GM23248 (cell line): ENCODE measurements at regions not wholly inside any gene's neighbourhood (a gene's known extent, or its start where the extent isn't known, plus 50 kb on each side); places are given as distances from the start of the nearest gene placed in this dataset.

Experiments
- EZH2 ChIP-seq: fragments of 200-600 bp; sonication (generic); IDR thresholded peaks from 2 replicates; pipeline ENCODE4 v1.6.1; 2018; ENCODE audit warnings: antibody characterized with exemption, mild to moderate bottlenecking; ENCODE audit not compliant: insufficient read depth, poor library complexity, severe bottlenecking
- EZH2phosphoT487 ChIP-seq: fragments of 200-600 bp; sonication (generic); IDR thresholded peaks from 2 replicates; pipeline ENCODE4 v1.6.1; 2018; ENCODE audit warnings: antibody characterized with exemption, moderate library complexity, mild to moderate bottlenecking, low read depth; ENCODE audit not compliant: insufficient read depth

DNA sequence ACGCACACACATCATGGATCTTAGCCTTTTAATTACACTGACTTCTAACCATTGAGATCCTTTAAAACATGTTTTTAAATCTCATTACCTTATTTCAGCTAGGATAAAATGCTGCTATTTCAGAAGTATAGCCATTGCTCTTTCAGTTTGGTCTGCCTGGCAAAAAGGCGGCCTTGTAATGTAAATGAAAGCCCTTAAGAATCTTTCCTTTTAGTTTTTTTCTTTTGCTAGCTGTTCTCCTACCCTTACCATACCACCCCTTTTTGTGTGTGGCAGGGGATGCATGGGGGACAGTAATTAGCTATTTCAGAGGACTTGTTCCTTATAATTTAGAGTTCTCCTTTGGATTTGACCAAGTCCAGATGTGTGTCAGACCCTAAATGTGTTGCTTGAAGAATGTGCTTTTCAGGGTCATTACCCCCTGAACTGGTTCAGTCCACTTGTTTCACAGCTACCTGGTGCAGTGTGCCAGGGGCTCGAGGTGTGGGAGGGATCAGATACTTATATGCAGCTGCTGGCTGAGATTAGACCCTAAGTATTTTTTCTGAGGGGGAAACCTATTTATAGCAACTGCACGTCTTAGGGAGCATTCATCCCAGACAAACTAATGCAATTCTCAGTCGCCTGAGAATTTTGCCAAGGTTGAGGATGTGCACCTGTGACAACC, 986.8 kb downstream of the NLGN4Y start:
- TF ChIP-seq EZH2 (no peak), EZH2phosphoT487 (no peak)
